HL-60 (cell line): ENCODE measurements at regions not wholly inside any gene's neighbourhood (a gene's known extent, or its start where the extent isn't known, plus 50 kb on each side); places are given as distances from the start of the nearest gene placed in this dataset.

Experiments used
- CTCF ChIP-seq: IDR thresholded peaks from one replicate; pipeline ENCODE4 v1.5.1; 2011; ENCODE audit warnings: low read length, control low read depth, inconsistent platforms; ENCODE audit not compliant: insufficient read depth
- SPI1 ChIP-seq: IDR thresholded peaks from 2 replicates; pipeline ENCODE4 v1.6.1; 2012; ENCODE audit warnings: low read depth, mild to moderate bottlenecking, borderline replicate concordance

GRCh38 chr18:68596016-68596415, 118.9 kb downstream of the TMX3 start:
- TF ChIP-seq CTCF: no peak
- no peak for TF ChIP-seq SPI1
